ENCODE measurements at regions not wholly inside any gene's neighbourhood (a gene's known extent, or its start where the extent isn't known, plus 50 kb on each side); places are given as distances from the start of the nearest gene placed in this dataset.

DNA sequence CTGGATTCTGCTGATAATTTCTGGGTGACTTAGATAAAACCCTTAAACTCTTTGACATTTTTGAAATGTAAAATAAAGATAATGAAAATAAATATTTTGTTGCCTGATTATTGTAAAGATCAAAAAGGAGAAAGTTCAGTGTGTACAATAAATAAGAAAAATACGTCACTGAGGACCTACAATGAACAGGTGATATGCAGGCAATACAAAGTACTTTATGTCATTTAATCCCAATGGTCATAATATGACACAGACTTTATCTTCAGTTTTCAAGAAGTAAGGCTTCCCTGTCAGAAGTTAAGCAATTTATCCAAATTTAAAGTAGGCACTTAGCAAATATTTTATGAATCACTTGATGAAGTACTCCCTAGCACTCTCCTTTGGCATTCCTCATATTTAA is 532.8 kb downstream of the GBA3 start:
- H3K36me3 ChIP-seq = no peaks in the 10 kb centered on the region
- DNase-seq = no peak
- no peaks in the 10 kb centered on the region for H3K27me3 ChIP-seq

DNA sequence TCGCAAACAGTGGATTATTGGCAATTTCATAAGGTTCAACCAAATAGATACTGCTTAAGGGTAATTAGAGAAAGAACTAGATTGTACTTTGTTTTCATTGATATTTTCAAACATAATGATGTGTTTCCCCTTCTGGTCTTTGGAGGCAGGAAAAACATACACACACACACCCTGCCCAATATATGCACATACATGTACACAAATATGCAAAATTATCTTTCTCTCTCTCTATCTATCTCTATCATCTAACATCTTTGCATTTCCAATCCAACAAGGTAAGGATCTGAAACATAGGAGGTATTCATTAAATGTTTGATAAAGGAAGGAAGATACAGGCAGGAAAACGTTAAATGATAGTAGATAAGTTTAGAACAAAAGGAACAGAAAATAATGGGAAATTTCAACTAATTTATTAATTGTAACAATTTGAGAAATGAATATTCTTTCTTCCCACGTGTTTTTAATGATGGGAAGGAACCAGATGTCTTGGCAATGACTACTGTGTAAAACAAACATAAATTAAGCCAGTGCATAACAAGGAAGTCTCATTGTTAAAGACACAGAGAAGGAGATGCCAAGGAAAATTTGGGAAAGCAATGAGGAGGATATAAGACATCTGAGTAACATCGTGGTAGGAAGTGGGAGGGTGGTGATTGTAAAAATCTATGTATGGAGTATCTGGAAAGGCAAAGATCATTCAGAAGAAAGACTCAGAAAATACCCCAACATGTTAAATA is 532.1 kb downstream of the GBA3 start:
- no peaks in the 10 kb centered on the region for H3K27me3 ChIP-seq
- no peaks in the 10 kb centered on the region for H3K9me3 ChIP-seq
- H3K36me3 ChIP-seq = no peaks in the 10 kb centered on the region
- no peak overlapping the region for H3K4me3 ChIP-seq
- DNase-seq = no peak

More for the DNA sequence above, 532.8 kb downstream of the GBA3 start:
- H3K9me3 ChIP-seq = no peaks in the 10 kb centered on the region
- no peak overlapping the region for H3K4me3 ChIP-seq

DNA sequence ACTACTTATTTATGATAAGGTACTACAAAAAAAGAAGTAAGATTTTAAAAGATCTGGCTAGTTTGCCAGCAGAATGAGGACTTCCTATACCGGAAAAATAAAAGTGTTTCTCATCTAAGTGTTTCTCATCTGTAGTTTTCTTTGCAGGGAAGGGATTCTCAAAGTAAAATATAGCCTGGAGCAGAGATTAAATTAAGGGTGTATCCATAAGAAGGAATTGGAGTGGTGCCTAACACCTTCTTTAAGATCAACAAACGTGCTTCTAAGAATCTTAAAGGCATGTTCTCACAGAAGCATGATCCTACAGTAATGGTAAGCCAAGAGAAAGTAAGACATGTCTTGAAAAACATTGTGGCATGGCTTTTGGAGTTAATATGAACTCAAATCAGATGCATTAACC is 528.2 kb downstream of the GBA3 start:
- no peaks in the 10 kb centered on the region for H3K27me3 ChIP-seq
- H3K4me3 ChIP-seq = no peak overlapping the region
- H3K36me3 ChIP-seq = no peaks in the 10 kb centered on the region
- H3K9me3 ChIP-seq = no peaks in the 10 kb centered on the region
- DNase-seq = no peak

DNA sequence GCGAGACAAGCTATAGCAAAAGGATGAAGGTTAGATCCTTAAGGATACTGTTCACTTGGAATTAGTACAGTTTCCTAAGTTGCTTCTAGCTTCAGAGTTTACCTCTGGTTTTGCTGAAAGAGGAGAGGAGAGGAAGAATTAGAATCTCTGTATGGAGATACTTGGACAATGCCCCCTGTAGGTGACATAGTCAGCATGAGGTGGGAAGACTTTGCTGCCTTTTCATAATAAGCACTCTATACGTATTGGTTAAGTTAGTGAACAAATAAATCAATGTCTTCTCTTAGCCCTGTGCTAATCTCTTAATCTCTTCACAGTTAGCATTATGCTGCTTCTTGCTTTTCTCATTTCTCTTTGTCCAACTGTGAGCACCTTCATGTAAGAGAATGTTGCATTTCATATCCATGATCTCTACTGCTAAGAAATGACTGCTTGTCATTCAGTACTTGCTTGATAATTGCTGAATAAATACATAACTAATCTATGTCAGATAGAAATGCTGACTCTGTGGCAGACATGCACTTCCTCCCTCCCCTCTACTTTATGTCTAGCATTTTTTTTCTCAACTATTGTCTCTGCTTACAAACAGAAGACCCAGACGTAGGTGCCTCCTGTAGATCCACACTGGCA is 527.2 kb downstream of the GBA3 start:
- no peak overlapping the region for H3K4me3 ChIP-seq
- H3K9me3 ChIP-seq = no peaks in the 10 kb centered on the region
- DNase-seq = no peak
- no peaks in the 10 kb centered on the region for H3K36me3 ChIP-seq
- no peaks in the 10 kb centered on the region for H3K27me3 ChIP-seq

DNA sequence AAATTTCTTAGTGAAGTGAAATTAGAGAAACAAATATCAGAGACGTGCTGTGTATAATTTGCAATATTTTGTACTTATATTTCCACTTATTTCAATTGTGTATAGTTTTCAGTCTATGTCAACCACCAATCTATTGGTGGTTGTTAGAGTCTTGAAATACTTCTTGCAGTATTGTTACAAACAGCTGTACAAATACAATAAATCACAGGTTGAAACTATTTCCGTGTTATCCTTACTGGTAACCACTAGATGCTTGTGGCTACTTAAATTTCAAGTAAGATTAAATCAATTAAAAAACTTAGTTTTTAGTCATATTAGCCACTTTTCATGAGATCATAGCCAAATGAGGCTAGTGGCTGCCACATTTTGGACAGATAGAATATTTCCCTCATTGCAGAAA is 520.5 kb downstream of the GBA3 start:
- no peaks in the 10 kb centered on the region for H3K9me3 ChIP-seq
- DNase-seq = no peak
- H3K4me3 ChIP-seq = no peak overlapping the region

DNA sequence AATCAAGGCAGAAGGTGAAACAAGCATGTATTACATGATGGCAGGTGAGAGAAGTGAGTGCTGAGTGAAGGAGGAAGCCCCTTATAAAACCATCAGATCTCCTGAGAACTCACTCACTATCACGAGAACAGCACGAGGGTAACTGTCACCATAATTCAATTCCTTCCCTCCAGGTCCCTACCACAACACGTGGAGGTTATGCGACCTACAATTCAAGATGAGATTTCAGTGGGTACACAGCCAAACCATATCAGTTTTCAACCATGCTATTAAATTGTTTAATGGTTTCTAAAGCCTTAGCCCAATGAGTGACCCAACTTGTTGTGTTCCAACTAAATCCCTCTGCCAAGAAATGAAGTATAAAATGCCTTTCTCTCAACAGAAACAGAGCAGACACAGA is 519.8 kb downstream of the GBA3 start:
- no peaks in the 10 kb centered on the region for H3K9me3 ChIP-seq
- H3K4me3 ChIP-seq = no peak overlapping the region
- H3K36me3 ChIP-seq = no peaks in the 10 kb centered on the region
- no peaks in the 10 kb centered on the region for H3K27me3 ChIP-seq
- no peak for DNase-seq

More for the DNA sequence above, 520.5 kb downstream of the GBA3 start:
- no peaks in the 10 kb centered on the region for H3K36me3 ChIP-seq
- no peaks in the 10 kb centered on the region for H3K27me3 ChIP-seq

DNA sequence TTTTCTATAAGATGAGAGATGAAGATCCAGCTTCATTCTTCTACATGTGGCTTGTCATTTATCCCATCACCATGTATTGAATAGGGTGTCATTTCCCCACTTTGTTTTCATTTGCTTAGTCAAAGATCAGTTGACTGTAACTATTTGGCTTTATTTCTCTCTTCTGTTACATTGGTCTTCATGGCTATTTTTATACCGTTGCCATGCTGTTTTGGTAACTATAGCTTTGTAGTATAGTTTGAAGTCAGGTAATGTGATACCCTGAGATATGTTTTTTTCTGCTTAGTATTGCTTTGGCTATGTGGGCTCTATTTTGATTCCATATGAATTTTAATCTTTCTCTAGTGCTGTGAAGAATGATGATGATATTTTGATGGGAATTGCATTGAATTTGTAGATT is 514.3 kb downstream of the GBA3 start:
- no peaks in the 10 kb centered on the region for H3K36me3 ChIP-seq
- H3K4me3 ChIP-seq = no peak overlapping the region
- H3K9me3 ChIP-seq = peaks cover 4% of the 10 kb centered on the region
- no peak for DNase-seq
- H3K27me3 ChIP-seq = no peaks in the 10 kb centered on the region

DNA sequence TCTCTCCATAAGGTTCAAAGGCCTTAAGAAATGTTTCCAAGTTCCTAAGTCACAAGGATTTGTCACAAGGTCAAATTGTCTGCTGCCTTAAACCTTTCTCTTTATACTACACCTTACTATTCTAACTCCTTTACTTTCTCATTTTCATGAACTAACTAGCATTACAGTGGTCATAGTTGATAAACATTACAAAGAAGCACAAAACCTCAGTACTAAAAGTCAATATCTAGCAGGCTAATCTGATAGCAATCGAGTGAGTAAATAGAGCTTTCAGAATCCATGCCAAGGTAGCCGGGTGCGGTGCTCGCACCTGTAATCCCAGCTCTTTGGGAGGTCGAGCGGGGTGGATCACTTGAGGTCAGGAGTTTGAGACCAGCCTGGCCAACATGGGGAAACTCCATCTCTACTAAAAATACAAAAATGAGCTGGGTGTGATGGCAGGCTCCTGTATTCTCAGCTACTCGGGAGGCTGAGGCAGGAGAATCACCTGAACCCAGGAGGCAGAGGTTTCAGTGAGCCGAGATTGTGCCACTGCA is 510.0 kb downstream of the GBA3 start:
- Histone ChIP-seq H3K36me3 (no peaks in the 10 kb centered on the region), H3K9me3 (peaks cover 4% of the 10 kb centered on the region)
- DNase-seq = no peak

DNA sequence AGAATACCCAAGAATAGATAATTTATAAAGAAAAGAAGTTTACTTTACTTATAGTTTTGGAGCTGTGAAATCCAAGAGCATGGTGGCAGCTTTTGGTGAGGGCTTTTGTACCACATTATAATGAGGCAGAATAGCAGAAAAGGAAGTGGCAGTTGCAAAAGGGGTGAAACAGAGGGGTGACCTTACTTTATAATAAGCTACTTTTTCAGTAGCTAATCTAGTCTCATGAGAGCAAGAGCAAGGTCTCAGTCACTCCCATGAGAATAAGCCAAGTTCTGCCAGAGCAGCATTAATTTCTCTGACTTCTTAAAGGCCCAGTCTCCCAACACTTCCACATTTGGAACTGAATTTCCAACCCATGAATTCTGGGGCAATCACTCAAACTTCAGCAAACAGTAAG is 502.0 kb downstream of the GBA3 start:
- no peaks in the 10 kb centered on the region for H3K27me3 ChIP-seq
- H3K4me3 ChIP-seq = no peak overlapping the region
- H3K9me3 ChIP-seq = no peaks in the 10 kb centered on the region
- DNase-seq = no peak
- no peaks in the 10 kb centered on the region for H3K36me3 ChIP-seq

More for the DNA sequence above, 510.0 kb downstream of the GBA3 start:
- Histone ChIP-seq H3K27me3 (no peaks in the 10 kb centered on the region), H3K4me3 (no peak overlapping the region)

DNA sequence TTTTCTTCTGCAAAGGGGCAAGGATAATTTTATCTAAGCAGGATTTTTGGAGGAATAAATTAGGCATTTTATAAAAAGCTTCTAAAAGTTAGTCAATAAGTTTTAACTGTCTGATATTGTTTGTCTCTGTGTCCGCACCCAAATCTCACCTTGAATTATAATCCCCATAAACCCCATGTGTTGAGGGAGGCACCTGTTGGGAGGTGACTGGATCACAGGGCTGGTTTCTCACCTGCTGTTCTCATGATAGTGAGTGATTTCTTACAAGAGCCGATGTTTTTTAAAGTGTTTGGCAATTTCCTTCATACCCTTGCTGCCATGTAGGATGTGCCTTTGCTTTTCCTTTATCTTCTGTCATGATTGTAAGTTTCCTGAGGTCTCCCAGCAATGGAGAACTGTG is 481.4 kb downstream of the GBA3 start:
- Histone ChIP-seq H3K36me3 (no peaks in the 10 kb centered on the region), H3K4me3 (no peak overlapping the region), H3K27me3 (no peaks in the 10 kb centered on the region), H3K9me3 (no peaks in the 10 kb centered on the region)
- DNase-seq = no peak

DNA sequence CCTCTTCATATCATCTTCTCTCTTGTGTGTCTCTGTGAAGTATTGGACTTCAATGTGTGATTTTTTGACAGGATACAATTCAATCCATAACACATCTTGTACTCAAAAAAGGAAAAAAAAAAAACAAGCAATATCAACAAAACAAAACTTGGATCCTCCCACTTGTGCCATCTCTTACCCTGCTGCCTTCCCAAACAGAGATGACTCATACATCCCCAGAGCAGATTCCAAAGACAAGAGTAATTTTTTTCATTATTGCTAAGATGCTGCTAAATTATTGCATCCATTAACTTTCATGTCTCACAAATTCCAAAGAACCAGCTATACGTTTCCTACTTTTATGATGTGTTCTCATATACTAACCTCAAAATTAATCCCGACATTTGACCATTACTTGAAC is 479.2 kb downstream of the GBA3 start:
- H3K27me3 ChIP-seq = no peaks in the 10 kb centered on the region
- DNase-seq = peak; percentile 8

DNA sequence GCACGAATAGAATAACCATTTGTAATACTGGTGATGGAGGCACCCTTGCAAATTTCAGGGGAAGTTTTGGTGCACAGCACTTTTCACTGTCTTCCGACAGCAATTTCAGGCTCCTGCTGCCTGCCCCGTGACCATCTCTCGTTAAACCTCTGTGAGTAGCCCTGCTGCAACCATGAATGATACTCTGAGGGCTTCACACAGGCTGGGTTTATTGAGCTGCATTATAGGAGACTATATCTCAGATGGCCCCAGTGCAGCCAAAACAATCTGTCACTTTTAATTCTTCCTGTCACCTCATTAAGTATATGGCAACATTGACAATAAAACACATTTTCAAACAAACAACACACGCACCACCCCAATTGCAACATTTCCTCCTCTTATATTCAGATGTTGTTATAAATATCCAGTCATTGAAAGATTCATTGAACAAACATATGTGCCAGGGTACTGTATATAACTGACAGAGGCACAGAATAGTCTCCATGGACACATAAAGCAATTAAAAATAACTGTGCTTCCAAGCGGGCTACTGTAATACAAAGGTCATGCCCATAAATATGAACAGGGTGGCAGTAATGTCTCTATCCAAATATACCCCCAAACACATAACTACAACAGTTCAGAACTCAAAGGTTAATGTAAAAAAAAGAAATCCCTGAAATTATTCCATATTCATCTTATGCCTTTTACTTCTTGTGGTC is 477.0 kb downstream of the GBA3 start:
- no peak overlapping the region for H3K4me3 ChIP-seq
- no peaks in the 10 kb centered on the region for H3K9me3 ChIP-seq
- no peaks in the 10 kb centered on the region for H3K36me3 ChIP-seq
- H3K27me3 ChIP-seq = no peaks in the 10 kb centered on the region
- DNase-seq = no peak

More for the DNA sequence above, 479.2 kb downstream of the GBA3 start:
- Histone ChIP-seq H3K9me3 (no peaks in the 10 kb centered on the region), H3K36me3 (no peaks in the 10 kb centered on the region), H3K4me3 (no peak overlapping the region)

DNA sequence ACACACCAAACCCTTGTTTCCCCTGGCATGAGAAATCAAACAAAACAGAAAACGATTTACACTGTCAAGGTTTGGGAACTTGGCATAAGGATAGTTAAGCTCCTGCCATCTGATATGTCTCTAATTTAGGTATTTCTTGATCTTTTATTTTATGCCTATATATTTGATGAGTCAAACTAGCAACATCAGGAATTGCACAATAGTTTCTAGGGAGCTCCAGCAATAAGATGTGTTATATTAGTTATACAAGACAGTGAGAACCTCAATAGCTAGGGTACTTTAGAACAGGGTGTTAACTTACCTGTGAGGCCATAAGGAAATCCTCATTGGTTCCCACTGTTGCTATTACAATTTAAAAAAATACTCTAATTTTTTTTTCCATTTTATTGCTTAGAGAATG is 474.2 kb downstream of the GBA3 start:
- no peak for DNase-seq
- Histone ChIP-seq H3K36me3 (no peaks in the 10 kb centered on the region), H3K27me3 (no peaks in the 10 kb centered on the region), H3K4me3 (no peak overlapping the region), H3K9me3 (no peaks in the 10 kb centered on the region)

DNA sequence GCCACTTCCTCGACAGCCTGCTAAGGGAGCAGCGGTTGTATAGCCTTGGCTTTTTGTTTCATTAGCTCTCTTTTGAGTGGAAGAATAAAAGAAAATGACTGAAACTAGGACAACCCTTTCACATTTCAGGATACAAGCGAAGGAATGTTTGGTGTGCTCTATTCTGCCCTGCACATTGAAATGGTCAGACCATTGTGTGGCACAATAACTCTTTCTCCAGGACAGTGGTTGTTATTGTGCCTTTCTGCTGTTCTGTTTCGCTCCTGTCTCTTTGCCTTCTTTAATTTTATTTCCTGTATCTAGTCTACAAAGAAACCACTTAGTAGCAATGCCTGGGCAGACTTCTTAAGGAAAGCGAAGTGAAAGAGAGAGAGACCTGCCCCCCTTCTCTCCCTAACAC is 473.7 kb downstream of the GBA3 start:
- no peaks in the 10 kb centered on the region for H3K36me3 ChIP-seq
- H3K27me3 ChIP-seq = no peaks in the 10 kb centered on the region
- H3K9me3 ChIP-seq = no peaks in the 10 kb centered on the region
- DNase-seq = no peak
- no peak overlapping the region for H3K4me3 ChIP-seq

DNA sequence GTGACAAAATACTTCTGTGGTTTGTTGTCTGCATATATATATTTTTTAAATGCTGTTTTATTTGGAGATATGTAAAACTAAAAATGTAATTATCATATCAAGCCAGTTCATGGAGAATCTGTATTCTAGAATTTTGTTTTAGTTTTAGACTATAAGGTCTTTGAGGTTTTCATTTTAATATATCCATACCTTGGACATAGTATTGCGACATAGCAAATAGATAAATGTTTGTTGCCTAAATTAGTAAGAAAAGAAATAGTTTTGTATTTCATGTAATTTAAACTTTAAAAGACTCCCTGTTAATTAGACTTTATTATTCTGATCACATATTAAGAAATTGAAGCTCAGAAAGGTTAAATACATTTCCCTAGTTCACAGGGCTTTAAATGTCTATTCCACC is 472.9 kb downstream of the GBA3 start:
- Histone ChIP-seq H3K4me3 (no peak overlapping the region), H3K36me3 (no peaks in the 10 kb centered on the region), H3K9me3 (no peaks in the 10 kb centered on the region), H3K27me3 (no peaks in the 10 kb centered on the region)
- no peak for DNase-seq

DNA sequence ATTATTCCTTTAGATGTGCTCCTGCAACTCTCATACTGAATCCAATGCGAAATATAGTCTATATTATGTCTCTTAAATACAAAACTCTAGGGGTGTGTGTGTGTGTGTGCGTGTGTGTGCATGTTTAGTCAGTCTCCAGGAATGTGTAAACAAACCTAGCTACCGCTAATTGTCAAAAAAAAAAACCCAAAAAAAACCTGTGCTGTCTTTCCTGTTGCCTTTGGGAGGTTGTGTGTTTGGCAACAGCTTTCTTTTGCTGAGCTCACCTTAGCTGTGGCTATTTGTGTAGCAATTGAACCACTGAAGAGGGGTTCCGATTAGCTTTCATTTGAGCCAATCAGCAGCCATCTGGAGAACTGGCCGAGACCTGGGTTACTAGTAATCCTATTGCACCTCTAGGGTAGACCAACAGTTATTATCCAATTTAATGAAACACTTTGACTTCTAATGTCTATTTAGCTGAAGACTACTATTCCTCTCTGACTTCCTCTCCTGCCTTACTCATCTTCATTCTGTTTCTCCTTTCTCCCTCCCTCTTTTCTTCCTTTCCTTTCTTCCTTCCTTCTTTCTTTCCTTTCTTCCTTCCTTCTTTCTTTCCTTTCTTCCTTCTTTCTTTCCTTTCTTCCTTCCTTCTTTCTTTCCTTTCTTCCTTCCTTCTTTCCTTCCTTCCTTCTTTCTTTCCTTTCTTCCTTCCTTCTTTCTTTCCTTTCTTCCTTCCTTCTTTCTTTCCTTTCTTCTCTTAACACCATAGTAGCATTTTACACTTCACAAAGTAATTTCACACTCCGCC is 471.1 kb downstream of the GBA3 start:
- Histone ChIP-seq H3K36me3 (no peaks in the 10 kb centered on the region), H3K9me3 (no peaks in the 10 kb centered on the region), H3K4me3 (no peak overlapping the region), H3K27me3 (no peaks in the 10 kb centered on the region)
- peak; percentile 35 for DNase-seq

DNA sequence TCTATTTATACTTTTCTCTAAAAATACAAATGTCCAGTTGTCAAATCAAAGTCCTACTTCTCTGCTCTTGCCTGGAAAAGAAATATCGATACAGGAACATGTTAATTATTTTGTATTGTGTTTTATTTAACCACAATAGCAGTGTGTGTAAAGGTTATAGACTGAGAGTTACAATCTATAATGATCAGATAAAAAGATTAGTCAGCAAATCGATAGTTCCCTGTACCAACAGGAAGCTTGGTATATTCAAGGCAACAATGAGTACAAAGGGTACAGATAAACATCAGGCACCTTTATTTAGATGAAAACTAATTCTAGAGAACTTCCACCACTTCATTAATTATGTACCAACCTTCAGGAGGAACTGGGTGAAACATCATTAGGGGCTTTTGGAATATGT is 469.5 kb downstream of the GBA3 start:
- H3K36me3 ChIP-seq = no peaks in the 10 kb centered on the region
- no peak for DNase-seq
- H3K4me3 ChIP-seq = no peak overlapping the region
- H3K9me3 ChIP-seq = no peaks in the 10 kb centered on the region
- H3K27me3 ChIP-seq = no peaks in the 10 kb centered on the region

Data from MG63 (cell line).